ENCODE measurements at regions not wholly inside any gene's neighbourhood (a gene's known extent, or its start where the extent isn't known, plus 50 kb on each side); places are given as distances from the start of the nearest gene placed in this dataset.

DNA sequence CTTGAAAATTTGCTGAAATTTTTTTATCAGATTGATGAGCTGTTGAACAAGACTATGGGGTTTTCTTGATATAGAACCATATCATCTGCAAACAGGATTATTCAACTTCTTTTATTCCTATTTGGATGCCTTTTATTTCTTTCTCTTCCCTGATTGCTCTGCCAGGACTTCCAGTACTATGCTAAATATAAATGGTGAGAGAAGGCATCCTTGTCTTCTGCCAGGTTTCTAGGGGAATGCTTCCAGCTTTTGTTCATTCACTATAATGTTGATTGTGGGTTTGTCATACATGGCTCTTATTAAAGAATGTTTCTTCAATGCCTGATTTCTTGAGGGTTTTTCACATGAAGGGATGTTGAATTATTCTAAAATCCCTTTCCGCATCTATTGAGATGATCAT is 1139.5 kb downstream of the FAM133A start:
- TF ChIP-seq, protein P1, sequence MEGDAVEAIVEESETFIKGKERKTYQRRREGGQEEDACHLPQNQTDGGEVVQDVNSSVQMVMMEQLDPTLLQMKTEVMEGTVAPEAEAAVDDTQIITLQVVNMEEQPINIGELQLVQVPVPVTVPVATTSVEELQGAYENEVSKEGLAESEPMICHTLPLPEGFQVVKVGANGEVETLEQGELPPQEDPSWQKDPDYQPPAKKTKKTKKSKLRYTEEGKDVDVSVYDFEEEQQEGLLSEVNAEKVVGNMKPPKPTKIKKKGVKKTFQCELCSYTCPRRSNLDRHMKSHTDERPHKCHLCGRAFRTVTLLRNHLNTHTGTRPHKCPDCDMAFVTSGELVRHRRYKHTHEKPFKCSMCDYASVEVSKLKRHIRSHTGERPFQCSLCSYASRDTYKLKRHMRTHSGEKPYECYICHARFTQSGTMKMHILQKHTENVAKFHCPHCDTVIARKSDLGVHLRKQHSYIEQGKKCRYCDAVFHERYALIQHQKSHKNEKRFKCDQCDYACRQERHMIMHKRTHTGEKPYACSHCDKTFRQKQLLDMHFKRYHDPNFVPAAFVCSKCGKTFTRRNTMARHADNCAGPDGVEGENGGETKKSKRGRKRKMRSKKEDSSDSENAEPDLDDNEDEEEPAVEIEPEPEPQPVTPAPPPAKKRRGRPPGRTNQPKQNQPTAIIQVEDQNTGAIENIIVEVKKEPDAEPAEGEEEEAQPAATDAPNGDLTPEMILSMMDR (IDR thresholded peaks at IDR 0.05), result no peak
- no peak for TF ChIP-seq POLR2A (IDR thresholded peaks at IDR 0.05)
